HG02885 (cell line): ENCODE measurements at regions not wholly inside any gene's neighbourhood (a gene's known extent, or its start where the extent isn't known, plus 50 kb on each side); places are given as distances from the start of the nearest gene placed in this dataset.
"Not testable (repeated sequence)": the region's sequence is repeated elsewhere in the genome, so short reads cannot be mapped to it uniquely, and the experiment has no call there.

Experiments used
- ATAC-seq: cut with Tn5 transposase; IDR thresholded peaks from one replicate; pipeline ENCODE4 v1.9.1; 2021; ENCODE audit warnings: mild to moderate bottlenecking; ENCODE audit not compliant: unreplicated experiment, poor library complexity

- no peak for ATAC-seq
These were observed 2209.9 kb downstream of the PCDH7 start for GRCh38 chr4:32929796-32930699.

GRCh38 chr4:32930700-32931099 lies 2210.5 kb downstream of the PCDH7 start:
- no peak for ATAC-seq

GRCh38 chr4:32931475-32931874 lies 2211.3 kb downstream of the PCDH7 start:
- ATAC-seq = no peak

GRCh38 chr4:32932156-32932555 lies 2212.0 kb downstream of the PCDH7 start:
- ATAC-seq = no peak

GRCh38 chr4:32939222-32939621 lies 2219.1 kb downstream of the PCDH7 start:
- not testable (repeated sequence) for ATAC-seq

- no peak for ATAC-seq
These were observed 2230.7 kb downstream of the PCDH7 start for GRCh38 chr4:32950866-32951265.

- ATAC-seq = no peak
These were observed 2238.4 kb downstream of the PCDH7 start for GRCh38 chr4:32958586-32958985.

- no peak for ATAC-seq
These were observed 2241.9 kb downstream of the PCDH7 start for GRCh38 chr4:32962100-32962499.

GRCh38 chr4:32985256-32985655 lies 2265.1 kb downstream of the PCDH7 start:
- ATAC-seq = no peak

- ATAC-seq = no peak
These were observed 2266.1 kb downstream of the PCDH7 start for GRCh38 chr4:32986236-32986635.

- ATAC-seq = no peak
These were observed 2266.9 kb downstream of the PCDH7 start for GRCh38 chr4:32987111-32987510.

GRCh38 chr4:32988165-32988811 lies 2268.1 kb downstream of the PCDH7 start:
- no peak for ATAC-seq

GRCh38 chr4:32991663-32992062 lies 2271.5 kb downstream of the PCDH7 start:
- ATAC-seq = no peak

GRCh38 chr4:32994981-32995881 lies 2275.1 kb downstream of the PCDH7 start:
- ATAC-seq = no peak

- no peak for ATAC-seq
These were observed 2293.1 kb downstream of the PCDH7 start for GRCh38 chr4:33013282-33013681.

- ATAC-seq = no peak
These were observed 2305.1 kb downstream of the PCDH7 start for GRCh38 chr4:33025236-33025635.

GRCh38 chr4:33029976-33030375 lies 2309.8 kb downstream of the PCDH7 start:
- no peak for ATAC-seq

- ATAC-seq = no peak
These were observed 2311.2 kb downstream of the PCDH7 start for GRCh38 chr4:33031328-33031727.

GRCh38 chr4:33037464-33037863 lies 2317.3 kb downstream of the PCDH7 start:
- no peak for ATAC-seq

- no peak for ATAC-seq
These were observed 2325.2 kb downstream of the PCDH7 start for GRCh38 chr4:33045334-33045733.

- no peak for ATAC-seq
These were observed 2332.1 kb downstream of the PCDH7 start for GRCh38 chr4:33052241-33052640.
